Choroid plexus epithelial cell (primary cell): ENCODE measurements at regions not wholly inside any gene's neighbourhood (a gene's known extent, or its start where the extent isn't known, plus 50 kb on each side); places are given as distances from the start of the nearest gene placed in this dataset.
"Not testable (repeated sequence)": the region's sequence is repeated elsewhere in the genome, so short reads cannot be mapped to it uniquely, and the experiment has no call there.

ENCODE experiments used
- DNase-seq: peaks from one replicate; pipeline ENCODE4 v3.0.0-alpha.2; 2010; ENCODE audit warnings: low read depth
- H3K4me3 ChIP-seq: 2 replicates; pipeline ENCODE4 v1.5.1; 2011; ENCODE audit warnings: low read depth, mild to moderate bottlenecking, control low read depth, low read length, moderate library complexity
- CTCF ChIP-seq: conservative IDR thresholded peaks from 2 replicates; pipeline ENCODE4 v1.5.1; 2011; ENCODE audit warnings: low read depth, mild to moderate bottlenecking, control low read depth, inconsistent platforms, low read length, moderate library complexity

GRCh38 chr2:212728717-212729116, 190.1 kb upstream of the ERBB4 start:
- TF ChIP-seq CTCF = no peak
- no peak overlapping the region for H3K4me3 ChIP-seq
- no peak for DNase-seq

- DNase-seq = peak; percentile 26
- H3K4me3 ChIP-seq = no peak overlapping the region
- TF ChIP-seq CTCF = no peak
These were observed 189.1 kb upstream of the ERBB4 start for GRCh38 chr2:212727751-212728150.

GRCh38 chr2:212726403-212726802, 187.8 kb upstream of the ERBB4 start:
- no peak overlapping the region for H3K4me3 ChIP-seq
- no peak for DNase-seq
- no peak for TF ChIP-seq CTCF

- no peak for TF ChIP-seq CTCF
- DNase-seq = no peak
These were observed 186.6 kb upstream of the ERBB4 start for GRCh38 chr2:212725180-212725579.

GRCh38 chr2:212723226-212723625, 184.6 kb upstream of the ERBB4 start:
- peak; percentile 71 for DNase-seq
- TF ChIP-seq CTCF = no peak
- no peak overlapping the region for H3K4me3 ChIP-seq

More at GRCh38 chr2:212725180-212725579, 186.6 kb upstream of the ERBB4 start:
- no peak overlapping the region for H3K4me3 ChIP-seq

- no peak overlapping the region for H3K4me3 ChIP-seq
- no peak for TF ChIP-seq CTCF
- no peak for DNase-seq
These were observed 183.4 kb upstream of the ERBB4 start for GRCh38 chr2:212722046-212722445.

GRCh38 chr2:212721026-212721451, 182.4 kb upstream of the ERBB4 start:
- TF ChIP-seq CTCF = no peak
- DNase-seq = no peak
- H3K4me3 ChIP-seq = no peak overlapping the region

GRCh38 chr2:212715411-212715810, 176.8 kb upstream of the ERBB4 start:
- not testable (repeated sequence) for H3K4me3 ChIP-seq, DNase-seq
